OCI-LY7 (cell line): ENCODE measurements at regions not wholly inside any gene's neighbourhood (a gene's known extent, or its start where the extent isn't known, plus 50 kb on each side); places are given as distances from the start of the nearest gene placed in this dataset.

Source experiments
- EZH2phosphoT487 ChIP-seq: fragments of 200-600 bp; sonication (generic); IDR thresholded peaks from 2 replicates; pipeline ENCODE4 v1.6.1; 2018; ENCODE audit warnings: low read depth, borderline replicate concordance, mild to moderate bottlenecking, mixed run types, antibody characterized with exemption, low read length, moderate library complexity, mixed read lengths
- TF ChIP-seq, protein P1 (sequence below): fragments of 200-600 bp; sonication (generic); conservative IDR thresholded peaks from 2 replicates; pipeline ENCODE4 v1.5.1; 2014; ENCODE audit warnings: mild to moderate bottlenecking, antibody characterized with exemption, low read length, moderate library complexity, mixed read lengths

DNA sequence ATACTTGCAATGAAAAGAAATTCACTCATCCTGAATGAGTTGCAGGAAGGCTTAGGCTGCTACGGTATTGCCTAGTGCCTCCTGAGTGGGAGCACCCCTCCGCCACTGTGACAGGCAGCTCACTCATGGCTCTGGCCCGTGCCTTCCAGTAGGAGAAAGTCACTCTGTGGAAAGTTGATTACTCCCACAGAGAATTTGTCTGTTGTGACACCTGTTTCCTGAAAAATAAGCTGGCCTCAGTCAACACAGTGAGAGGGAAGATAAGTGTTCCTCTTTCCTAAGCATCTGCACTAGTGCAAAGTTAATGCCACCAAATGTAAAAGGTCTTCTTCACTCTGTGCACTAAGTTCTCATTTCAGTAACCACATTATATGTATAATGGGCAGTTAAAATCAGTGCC is 158.8 kb upstream of the INHBA start:
- TF ChIP-seq, protein P1, sequence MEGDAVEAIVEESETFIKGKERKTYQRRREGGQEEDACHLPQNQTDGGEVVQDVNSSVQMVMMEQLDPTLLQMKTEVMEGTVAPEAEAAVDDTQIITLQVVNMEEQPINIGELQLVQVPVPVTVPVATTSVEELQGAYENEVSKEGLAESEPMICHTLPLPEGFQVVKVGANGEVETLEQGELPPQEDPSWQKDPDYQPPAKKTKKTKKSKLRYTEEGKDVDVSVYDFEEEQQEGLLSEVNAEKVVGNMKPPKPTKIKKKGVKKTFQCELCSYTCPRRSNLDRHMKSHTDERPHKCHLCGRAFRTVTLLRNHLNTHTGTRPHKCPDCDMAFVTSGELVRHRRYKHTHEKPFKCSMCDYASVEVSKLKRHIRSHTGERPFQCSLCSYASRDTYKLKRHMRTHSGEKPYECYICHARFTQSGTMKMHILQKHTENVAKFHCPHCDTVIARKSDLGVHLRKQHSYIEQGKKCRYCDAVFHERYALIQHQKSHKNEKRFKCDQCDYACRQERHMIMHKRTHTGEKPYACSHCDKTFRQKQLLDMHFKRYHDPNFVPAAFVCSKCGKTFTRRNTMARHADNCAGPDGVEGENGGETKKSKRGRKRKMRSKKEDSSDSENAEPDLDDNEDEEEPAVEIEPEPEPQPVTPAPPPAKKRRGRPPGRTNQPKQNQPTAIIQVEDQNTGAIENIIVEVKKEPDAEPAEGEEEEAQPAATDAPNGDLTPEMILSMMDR = no peak
- no peak for TF ChIP-seq EZH2phosphoT487
